ENCODE measurements at regions not wholly inside any gene's neighbourhood (a gene's known extent, or its start where the extent isn't known, plus 50 kb on each side); places are given as distances from the start of the nearest gene placed in this dataset.

DNA sequence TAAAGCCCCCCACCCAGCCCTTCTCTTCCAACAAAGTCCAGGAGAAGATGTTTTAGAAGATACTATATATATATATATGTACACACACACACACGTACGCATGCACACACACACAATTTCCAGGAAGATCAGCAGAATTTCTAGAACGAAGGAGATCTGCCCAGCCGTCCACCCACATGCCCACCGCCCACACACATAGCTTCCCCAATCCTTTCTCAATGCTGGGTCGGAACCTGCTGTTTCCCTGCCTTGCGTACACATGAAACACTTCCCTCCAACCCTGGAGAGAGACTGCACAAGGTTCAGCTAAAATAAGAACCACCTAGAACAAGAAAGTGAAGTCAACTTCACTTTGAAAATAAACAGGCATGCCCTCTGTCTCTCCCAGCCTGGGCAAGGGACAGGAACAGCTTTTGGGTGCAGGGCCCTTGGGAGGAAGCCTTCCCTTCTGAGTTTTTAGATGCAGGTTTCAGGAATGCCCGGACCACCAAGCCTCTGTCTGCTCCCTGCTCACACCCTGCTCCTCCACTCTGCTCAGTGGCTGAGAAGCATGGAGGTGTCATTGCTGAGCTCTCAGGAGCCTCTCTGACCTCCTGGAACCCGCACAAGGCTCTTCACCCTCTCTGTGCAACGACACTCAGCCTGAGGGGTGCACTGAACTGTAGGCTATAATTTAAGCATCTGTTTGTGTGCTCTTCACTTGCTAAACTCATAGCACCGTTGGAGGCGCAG is 149.4 kb downstream of the C5orf15 start:
- TF ChIP-seq, protein P1, sequence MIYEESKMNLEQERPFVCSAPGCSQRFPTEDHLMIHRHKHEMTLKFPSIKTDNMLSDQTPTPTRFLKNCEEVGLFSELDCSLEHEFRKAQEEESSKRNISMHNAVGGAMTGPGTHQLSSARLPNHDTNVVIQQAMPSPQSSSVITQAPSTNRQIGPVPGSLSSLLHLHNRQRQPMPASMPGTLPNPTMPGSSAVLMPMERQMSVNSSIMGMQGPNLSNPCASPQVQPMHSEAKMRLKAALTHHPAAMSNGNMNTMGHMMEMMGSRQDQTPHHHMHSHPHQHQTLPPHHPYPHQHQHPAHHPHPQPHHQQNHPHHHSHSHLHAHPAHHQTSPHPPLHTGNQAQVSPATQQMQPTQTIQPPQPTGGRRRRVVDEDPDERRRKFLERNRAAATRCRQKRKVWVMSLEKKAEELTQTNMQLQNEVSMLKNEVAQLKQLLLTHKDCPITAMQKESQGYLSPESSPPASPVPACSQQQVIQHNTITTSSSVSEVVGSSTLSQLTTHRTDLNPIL (CRISPR knock-in tag; IDR thresholded peaks at IDR 0.05; ENCODE audit: low read depth), result no peak
- no peak for TF ChIP-seq ZNF8 (CRISPR knock-in tag; IDR thresholded peaks at IDR 0.05)
- TF ChIP-seq TOX (CRISPR knock-in tag; IDR thresholded peaks at IDR 0.05; ENCODE audit: borderline replicate concordance), result no peak
- TF ChIP-seq RARB (CRISPR knock-in tag; IDR thresholded peaks at IDR 0.05), result no peak
- TF ChIP-seq ZFP30 (CRISPR knock-in tag; IDR thresholded peaks at IDR 0.05), result no peak
- no peak for TF ChIP-seq SNAI2 (CRISPR knock-in tag; IDR thresholded peaks at IDR 0.05)
- TF ChIP-seq ZNF70 (CRISPR knock-in tag; IDR thresholded peaks at IDR 0.05), result no peak
- TF ChIP-seq, protein P2, sequence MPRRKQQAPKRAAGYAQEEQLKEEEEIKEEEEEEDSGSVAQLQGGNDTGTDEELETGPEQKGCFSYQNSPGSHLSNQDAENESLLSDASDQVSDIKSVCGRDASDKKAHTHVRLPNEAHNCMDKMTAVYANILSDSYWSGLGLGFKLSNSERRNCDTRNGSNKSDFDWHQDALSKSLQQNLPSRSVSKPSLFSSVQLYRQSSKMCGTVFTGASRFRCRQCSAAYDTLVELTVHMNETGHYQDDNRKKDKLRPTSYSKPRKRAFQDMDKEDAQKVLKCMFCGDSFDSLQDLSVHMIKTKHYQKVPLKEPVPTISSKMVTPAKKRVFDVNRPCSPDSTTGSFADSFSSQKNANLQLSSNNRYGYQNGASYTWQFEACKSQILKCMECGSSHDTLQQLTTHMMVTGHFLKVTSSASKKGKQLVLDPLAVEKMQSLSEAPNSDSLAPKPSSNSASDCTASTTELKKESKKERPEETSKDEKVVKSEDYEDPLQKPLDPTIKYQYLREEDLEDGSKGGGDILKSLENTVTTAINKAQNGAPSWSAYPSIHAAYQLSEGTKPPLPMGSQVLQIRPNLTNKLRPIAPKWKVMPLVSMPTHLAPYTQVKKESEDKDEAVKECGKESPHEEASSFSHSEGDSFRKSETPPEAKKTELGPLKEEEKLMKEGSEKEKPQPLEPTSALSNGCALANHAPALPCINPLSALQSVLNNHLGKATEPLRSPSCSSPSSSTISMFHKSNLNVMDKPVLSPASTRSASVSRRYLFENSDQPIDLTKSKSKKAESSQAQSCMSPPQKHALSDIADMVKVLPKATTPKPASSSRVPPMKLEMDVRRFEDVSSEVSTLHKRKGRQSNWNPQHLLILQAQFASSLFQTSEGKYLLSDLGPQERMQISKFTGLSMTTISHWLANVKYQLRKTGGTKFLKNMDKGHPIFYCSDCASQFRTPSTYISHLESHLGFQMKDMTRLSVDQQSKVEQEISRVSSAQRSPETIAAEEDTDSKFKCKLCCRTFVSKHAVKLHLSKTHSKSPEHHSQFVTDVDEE (CRISPR knock-in tag; IDR thresholded peaks at IDR 0.05), result no peak
- no peak for TF ChIP-seq BACH2 (CRISPR knock-in tag; IDR thresholded peaks at IDR 0.05; ENCODE audit: borderline replicate concordance)
- no peak for TF ChIP-seq ZC3H10 (CRISPR knock-in tag; IDR thresholded peaks at IDR 0.05)
- no peak for TF ChIP-seq ZNF565 (CRISPR knock-in tag; conservative IDR thresholded peaks at IDR 0.05; ENCODE audit: low read depth)
- TF ChIP-seq, protein P3, sequence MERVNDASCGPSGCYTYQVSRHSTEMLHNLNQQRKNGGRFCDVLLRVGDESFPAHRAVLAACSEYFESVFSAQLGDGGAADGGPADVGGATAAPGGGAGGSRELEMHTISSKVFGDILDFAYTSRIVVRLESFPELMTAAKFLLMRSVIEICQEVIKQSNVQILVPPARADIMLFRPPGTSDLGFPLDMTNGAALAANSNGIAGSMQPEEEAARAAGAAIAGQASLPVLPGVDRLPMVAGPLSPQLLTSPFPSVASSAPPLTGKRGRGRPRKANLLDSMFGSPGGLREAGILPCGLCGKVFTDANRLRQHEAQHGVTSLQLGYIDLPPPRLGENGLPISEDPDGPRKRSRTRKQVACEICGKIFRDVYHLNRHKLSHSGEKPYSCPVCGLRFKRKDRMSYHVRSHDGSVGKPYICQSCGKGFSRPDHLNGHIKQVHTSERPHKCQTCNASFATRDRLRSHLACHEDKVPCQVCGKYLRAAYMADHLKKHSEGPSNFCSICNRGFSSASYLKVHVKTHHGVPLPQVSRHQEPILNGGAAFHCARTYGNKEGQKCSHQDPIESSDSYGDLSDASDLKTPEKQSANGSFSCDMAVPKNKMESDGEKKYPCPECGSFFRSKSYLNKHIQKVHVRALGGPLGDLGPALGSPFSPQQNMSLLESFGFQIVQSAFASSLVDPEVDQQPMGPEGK (CRISPR knock-in tag; IDR thresholded peaks at IDR 0.05; ENCODE audit: borderline replicate concordance), result no peak
- no peak for TF ChIP-seq OSR1 (CRISPR knock-in tag; IDR thresholded peaks at IDR 0.05)
